GM18907 (cell line): ENCODE measurements at regions not wholly inside any gene's neighbourhood (a gene's known extent, or its start where the extent isn't known, plus 50 kb on each side); places are given as distances from the start of the nearest gene placed in this dataset.
"Not testable (repeated sequence)": the region's sequence is repeated elsewhere in the genome, so short reads cannot be mapped to it uniquely, and the experiment has no call there.

Source experiments
- ATAC-seq: cut with Tn5 transposase; IDR thresholded peaks from one replicate; pipeline ENCODE4 v1.9.1; 2021; ENCODE audit warnings: mild to moderate bottlenecking, moderate library complexity; ENCODE audit not compliant: unreplicated experiment

GRCh38 chr20:12068121-12068520 lies 150.4 kb downstream of the BTBD3 start:
- no peak for ATAC-seq

GRCh38 chr20:12069181-12069580 lies 151.5 kb downstream of the BTBD3 start:
- no peak for ATAC-seq

DNA sequence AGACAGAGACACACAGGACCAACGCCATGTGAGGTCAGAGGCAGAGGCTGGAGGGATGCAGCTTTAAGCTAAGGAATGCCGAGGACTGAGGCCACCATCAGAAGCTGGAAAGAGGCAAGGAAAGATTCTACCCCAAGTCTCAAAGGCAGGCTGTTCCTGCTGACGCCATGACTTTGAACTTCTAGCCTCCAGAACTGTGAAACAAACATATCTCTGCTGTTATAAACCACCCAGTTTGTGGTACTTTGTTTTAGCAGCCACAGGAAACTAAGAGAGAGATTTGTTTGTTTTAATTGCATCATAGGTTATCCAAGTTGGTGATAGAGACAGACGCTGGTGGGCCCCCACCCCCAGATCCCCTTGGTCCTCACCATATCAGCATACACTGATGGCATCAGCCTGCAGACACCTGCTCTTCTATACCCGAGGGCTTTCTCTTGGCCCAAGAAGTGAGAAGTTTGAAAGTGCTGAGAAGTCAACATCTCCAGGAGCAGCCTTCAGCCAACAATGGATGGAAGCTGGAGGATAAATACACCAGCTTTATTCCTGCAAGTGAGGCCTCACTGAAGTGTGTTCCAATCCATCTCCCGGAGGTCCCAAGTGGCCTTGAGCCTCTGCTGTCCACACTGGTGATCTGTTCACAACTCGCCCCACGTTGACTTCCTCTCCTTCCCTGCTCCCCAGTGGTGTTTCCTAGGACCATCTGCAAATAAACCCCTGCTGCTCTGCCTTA lies 154.7 kb downstream of the BTBD3 start:
- no peak for ATAC-seq

DNA sequence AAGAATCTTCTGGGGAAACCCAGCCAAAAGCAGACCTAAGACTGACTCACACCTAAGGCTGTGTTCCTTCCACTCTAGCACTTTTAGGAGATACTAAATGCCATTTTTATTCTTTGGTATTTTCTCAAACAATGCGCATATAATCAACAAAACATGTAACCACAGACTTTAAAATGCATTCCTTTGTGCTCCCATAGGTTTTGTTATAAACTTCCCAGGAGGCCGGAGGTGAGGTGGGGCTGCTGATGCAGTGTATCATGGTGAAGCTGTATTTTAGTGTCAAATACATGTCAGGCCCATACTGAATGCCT lies 155.2 kb downstream of the BTBD3 start:
- no peak for ATAC-seq

GRCh38 chr20:12074111-12074655 lies 156.5 kb downstream of the BTBD3 start:
- no peak for ATAC-seq

DNA sequence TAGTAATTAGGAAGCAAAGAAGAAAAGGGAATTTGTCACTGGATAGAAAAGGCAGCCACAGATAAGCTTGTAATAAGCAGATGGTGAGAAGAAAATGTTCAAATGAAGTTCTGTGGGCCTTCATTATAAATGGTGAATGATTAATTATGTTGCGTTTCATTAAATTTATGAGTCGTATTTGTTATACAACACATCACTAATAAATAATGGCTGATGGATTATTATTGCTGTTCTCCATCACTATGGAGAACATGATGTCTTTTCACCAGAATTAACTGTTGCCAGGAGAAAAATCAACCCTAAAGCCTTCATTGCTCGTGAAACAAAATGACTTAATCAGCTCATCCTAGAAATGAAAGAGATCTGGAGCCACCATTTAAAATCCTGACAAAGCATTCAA lies 158.5 kb downstream of the BTBD3 start:
- no peak for ATAC-seq

DNA sequence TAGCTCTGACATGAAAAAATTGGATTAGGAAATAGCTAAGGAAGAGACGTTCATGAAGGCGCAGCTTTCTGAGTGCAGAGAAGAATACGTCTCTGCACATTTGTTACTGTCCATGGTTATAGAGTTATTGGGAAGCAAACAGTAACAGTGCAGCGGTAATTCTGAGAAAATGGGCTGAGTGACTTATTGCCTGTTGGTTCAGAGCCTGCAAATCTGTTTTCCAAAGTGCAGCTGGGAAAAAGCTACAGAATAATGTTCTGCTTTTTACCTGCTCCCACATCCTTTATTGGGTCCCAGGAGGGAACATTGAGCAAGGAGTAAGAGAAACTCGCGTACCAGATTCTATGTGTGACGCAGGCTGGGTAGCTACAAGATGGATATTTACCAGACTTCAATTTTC lies 160.2 kb downstream of the BTBD3 start:
- no peak for ATAC-seq

DNA sequence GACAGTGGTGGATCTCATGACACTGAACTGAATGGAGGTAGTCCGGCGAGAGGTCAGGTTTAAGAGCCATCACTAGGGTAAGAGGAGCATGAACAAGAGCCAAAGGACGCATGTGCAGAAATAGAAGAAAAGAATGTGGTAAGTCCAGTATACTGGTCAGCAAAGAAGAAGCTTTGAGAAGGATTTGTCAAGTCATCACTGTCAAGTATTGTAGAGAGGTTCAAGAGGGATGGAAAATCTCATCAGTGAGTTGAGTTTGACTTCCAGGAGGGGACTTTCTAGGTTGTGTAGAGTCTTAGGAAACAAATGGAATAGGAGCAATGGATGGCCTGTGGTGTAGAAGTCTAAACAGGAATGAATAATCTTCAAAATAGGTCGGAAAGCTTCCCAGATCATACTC lies 161.8 kb downstream of the BTBD3 start:
- no peak for ATAC-seq

- ATAC-seq, result no peak
These were observed 165.6 kb downstream of the BTBD3 start for GRCh38 chr20:12083269-12083668.

DNA sequence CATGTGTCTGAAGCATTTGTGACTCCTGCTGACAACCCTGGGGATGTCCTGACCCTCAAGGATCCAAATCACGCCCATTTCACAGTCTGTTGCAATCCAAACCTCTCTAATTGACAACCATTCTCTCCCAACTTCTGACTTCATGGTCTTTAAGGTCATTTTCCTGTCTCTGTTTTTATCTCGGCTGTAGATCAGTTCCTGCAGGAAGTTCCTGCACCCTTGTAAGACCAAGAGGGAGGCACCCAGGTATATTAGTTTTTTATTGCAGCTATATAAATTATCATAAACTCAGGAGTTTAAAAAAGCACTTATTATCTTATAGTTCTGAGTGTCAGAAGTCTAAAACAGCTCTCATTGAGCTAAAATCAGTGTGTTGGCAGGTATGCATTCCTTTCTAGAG lies 166.8 kb downstream of the BTBD3 start:
- ATAC-seq, result no peak

DNA sequence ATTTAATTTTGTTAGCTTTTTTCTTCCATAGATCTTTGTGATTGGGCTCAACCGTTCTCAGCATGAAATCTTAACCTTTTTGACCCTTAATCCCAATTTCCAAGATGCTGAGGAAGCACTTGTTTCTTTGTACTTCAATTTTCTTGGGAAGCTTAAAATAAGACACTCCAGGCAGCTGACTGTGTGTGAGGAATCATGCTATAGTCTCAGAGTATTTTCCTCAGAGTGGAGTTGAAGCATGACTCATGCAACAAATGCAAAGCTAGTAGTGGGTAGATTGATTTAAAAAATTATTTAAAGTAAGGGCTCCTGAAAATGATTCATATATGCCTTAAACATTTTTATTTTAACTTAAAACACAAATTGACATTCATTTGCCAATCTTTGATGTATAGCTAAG lies 168.7 kb downstream of the BTBD3 start:
- no peak for ATAC-seq

- no peak for ATAC-seq
These were observed 173.2 kb downstream of the BTBD3 start for GRCh38 chr20:12090920-12091319.

DNA sequence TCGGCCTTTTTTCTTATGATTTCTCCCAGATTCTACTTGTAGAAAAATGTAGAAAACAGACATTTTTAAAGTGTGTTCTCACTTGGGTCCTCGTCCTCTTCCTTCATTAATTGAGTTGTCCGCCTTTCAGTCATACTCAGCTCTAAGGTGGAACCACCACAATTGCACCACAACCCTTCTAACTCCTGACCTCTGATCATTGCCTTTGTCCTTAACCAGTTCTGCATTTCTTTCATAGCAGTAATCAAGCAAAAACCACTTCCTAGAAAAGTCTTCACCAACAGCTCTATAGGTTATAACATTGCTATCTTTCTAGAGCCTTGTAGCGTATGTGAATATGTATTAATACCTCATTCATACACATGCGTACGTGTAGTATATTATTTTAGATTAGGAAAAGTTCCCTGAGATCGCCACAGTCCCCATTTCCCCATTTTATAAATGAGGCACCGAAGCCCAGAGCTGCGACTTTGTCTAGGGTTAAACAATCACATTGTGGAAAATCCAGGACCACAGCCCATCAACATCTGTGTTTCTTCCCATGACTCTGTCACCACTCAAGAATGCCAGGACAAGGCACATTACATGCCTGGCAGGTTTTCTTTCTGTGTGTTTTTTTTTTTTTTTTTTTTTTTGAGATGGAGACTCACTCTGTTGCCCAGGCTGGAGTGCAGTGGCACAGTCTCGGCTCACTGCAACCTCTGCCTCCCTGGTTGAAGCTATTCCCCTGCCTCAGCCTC lies 175.5 kb downstream of the BTBD3 start:
- no peak for ATAC-seq

DNA sequence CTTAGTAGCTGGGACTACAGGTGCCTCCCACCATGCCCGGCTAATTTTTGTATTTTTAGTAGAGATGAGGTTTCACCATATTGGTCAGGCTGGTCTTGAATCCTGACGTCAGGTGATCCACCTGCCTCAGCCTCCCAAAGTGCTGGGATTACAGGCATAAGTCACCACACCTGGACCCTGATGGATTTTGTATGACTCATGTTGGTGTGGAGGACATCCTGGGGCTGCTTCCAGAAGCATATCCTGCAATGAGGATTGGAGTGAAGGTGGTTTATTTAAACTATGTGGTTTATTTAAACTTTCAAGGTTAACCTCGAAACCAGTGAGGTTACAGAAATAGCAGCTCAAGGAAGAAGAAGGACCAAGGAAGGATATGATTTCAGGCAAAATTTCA lies 176.1 kb downstream of the BTBD3 start:
- ATAC-seq, result not testable (repeated sequence)

- ATAC-seq, result no peak
These were observed 177.7 kb downstream of the BTBD3 start for GRCh38 chr20:12095180-12095920.

- no peak for ATAC-seq
These were observed 180.7 kb downstream of the BTBD3 start for GRCh38 chr20:12098421-12098820.

DNA sequence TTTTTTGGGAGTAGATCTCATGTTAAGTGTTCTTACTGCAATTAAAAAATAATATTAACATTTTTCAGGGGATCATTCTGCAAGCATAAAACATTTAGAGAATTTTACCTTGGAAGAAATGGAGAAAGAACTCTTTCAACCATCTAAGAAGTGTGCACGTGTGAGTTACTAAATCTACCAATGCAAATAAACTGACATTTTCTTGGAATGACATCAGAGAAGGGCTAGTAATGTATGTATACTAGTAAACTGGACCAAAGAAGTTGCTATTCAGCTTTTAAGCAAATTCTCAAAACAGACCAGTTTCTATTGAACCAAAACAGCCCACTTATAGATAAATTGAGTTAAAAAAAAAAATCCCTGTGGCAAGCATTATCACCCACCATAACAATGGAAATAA lies 191.2 kb downstream of the BTBD3 start:
- no peak for ATAC-seq

DNA sequence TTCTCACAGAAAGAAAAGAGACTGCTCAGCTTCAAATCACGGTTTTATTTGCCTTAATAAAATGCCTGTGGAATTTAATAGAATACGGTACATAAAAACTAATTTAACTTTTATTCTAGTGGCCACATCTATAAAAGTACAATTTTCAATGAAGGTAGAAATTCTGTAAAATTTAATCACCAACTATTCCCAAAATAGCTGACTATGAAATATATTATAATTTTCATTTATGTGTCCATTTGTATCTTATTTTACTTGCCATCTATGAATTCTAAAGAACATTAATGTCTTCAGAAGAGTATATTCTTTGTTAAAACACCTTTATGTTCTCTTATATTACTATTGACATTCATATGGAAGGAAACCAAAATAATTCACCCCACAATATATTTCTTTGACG lies 192.6 kb downstream of the BTBD3 start:
- ATAC-seq, result no peak

GRCh38 chr20:12110711-12111110 lies 193.0 kb downstream of the BTBD3 start:
- ATAC-seq, result no peak

DNA sequence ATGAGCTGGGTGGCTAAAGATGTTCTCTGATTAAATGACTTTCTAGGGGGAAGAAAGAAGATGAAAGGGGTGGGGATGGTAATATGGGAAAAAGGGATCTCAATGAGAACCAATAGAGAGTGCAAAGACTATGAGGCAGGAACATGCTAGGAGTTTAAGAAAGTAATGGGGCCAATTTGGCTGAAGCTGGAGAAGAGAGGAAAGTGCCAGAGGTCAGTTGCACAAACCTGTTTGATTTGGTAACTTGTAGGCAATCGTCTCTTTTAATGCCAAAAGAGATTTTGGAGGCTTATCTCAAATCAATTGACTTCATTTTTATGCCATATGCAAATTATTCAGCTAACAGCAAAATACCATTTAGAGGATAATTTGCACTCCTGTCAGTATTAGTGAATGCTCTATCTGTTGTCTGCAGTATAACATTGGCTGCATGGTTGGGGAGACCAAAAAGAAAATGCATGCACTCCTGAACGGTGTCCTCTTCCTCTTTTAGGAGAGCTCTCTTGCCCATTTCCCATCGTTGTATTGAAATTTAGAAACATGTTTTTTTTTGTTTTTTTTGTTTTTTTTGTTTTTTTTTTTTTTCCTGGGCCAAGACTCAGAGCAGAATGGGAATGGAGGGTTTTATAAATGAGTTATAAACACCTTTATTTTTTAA lies 193.9 kb downstream of the BTBD3 start:
- no peak for ATAC-seq

DNA sequence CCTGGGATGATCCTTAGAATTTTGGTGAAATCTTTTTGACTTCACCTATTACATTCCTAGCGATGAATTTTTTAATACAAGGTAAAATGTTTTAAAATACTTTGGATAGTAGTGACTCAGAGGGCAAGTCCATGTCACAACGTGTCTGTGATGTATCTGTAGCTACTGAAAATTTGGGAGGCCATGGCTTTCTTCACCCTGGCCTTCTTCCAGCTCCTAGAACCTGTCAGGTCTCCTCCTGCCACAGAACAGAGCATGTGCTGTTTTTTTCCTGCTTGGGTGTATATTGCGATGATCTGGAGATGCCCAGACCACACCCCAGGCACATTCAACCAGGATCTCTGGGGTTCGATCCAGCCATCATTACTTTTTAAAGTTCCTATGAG lies 194.4 kb downstream of the BTBD3 start:
- ATAC-seq, result no peak
